HS-5 (cell line): ENCODE measurements at regions not wholly inside any gene's neighbourhood (a gene's known extent, or its start where the extent isn't known, plus 50 kb on each side); places are given as distances from the start of the nearest gene placed in this dataset.
A peak's percentile ranks its signal among the peaks of the same experiment; 100 is the strongest.
"Not testable (repeated sequence)": the region's sequence is repeated elsewhere in the genome, so short reads cannot be mapped to it uniquely, and the experiment has no call there.

ENCODE experiments used
- DNase-seq: peaks from one replicate; pipeline ENCODE4 v3.0.0-alpha.2; 2012; ENCODE audit warnings: low read depth

GRCh38 chr14:22386924-22387775 is 201.9 kb downstream of the DAD1 start:
- peak; percentile 52 for DNase-seq

DNA sequence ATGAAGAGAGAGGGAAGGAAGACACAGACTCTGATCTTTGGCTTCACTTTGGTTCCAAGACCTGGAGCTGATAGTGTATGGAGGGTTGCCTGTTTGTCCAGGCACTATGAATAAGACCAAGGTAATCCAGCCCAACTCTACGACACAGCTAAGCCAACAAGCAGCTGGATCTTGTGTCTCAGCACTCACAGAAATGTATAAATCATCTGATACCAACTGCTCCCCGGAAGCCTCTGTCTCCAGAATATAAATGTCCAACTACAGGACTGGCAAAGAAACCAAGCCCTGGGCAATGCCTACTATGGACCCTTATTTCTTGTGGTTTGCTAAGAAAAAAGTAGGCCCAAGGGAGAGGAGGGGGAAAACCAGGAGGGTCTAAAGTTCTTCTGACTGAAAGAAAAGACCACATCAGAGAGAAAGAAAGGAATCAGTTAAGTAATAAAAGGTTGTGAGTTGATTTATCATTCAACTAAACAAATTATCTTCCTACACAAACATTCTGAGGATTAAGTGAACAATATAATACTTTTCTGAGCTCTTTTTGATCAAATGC is 204.0 kb downstream of the DAD1 start:
- DNase-seq = no peak

- DNase-seq = no peak
These were observed 204.9 kb downstream of the DAD1 start for GRCh38 chr14:22384167-22384549.

- no peak for DNase-seq
These were observed 205.4 kb downstream of the DAD1 start for GRCh38 chr14:22383515-22384166.

- no peak for DNase-seq
These were observed 206.1 kb downstream of the DAD1 start for GRCh38 chr14:22382955-22383354.

DNA sequence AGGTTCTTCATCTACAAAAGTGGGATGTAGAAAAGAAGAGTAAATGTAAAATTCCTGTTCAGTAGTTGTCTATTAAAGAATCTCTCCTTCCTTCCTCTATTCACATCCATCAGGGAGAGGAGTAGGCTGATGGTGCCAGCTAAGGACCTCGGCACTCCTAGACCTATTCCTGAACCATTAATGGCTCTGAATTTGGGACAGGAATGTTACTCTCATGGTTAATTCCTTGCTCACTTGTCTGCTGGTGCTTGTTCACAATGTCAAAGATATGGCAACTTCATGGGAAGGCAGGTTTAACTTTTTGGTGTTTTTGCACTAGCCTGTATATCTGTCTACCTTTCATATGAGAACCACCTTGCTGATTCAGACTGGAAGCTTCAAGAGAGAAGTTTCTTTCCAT is 206.6 kb downstream of the DAD1 start:
- DNase-seq = no peak

- DNase-seq = no peak
These were observed 207.3 kb downstream of the DAD1 start for GRCh38 chr14:22381766-22382165.

DNA sequence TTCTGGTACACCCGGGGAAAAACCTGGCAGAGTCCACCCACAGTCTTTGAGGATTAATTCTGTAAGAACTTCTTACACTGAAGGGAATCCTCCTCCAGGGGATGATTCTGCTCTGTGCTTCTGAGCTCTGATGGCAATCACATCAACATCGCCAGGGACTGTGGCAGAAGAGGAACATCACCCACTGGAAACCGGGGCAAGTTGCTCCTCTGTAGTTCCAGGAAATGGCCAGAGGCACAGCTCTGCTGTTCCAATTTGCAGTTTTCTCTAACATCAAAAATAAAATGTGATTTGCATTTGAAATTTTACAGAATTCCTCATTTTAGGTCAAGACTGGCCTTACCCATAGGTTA is 207.6 kb downstream of the DAD1 start:
- no peak for DNase-seq

- no peak for DNase-seq
These were observed 208.2 kb downstream of the DAD1 start for GRCh38 chr14:22380571-22381407.

GRCh38 chr14:22379727-22380126 is 209.3 kb downstream of the DAD1 start:
- no peak for DNase-seq

- no peak for DNase-seq
These were observed 210.8 kb downstream of the DAD1 start for GRCh38 chr14:22378181-22378580.

DNA sequence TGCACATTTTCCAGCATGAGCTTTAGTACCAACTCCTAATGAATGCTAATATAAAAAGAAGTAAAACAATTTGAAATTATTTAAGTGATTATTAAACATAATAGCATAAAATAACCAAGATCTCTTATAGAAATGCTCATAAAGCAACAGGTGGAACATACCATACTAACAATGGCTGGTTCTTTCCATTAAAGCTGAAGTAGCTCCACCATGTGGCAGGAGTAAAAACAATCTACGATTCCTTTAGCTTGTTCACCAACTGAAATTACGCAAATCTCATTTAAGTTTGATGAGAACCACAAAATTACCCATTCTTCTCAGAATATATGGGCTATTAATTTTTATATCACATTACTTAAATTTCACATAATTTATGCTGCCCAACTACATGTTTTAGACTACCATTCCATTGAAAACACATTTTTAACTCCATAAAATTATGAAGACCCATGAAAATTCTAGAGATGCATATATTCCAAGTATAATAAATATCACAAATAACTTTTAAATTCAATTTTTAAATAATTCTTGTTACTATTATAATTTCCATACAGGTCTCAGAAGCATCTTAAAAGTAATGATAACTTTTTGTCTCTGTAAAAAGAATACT is 213.6 kb downstream of the DAD1 start:
- DNase-seq = no peak

DNA sequence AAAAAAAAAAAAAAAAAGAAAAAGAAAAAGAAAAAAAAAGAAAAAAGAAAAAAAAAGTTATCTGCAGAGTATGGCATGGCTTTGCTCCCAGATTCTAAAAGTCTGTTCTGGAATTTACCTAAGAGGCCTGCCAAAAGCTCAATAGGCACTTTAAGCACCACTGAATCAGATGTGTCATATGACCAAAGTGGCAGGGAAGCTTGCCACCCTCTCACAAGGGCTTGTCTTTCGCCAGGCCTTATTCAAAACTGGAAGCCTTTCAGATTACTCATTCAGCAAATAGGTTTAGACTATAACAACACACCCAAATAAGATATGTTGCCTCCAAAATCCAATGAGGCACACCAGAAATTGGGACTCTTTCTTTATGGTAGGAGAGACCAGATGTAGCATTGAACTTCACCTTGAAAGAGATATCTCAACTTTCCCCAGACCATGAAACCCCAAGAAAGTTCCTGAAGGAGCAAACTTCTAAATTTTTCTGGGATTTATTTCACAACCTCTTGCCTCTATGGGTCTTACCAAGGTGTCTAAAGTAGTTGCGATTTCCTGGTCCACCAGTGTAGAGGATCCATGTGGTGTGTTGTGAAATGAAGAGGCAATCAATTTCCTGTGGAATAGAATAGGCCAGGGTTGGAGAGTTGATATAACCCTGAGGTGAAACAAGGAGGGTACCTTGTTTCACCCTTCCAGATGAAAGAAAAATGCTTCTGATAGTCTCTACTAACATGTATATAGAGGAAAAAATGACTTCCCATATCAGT is 218.8 kb downstream of the DAD1 start:
- DNase-seq = peak; percentile 46

DNA sequence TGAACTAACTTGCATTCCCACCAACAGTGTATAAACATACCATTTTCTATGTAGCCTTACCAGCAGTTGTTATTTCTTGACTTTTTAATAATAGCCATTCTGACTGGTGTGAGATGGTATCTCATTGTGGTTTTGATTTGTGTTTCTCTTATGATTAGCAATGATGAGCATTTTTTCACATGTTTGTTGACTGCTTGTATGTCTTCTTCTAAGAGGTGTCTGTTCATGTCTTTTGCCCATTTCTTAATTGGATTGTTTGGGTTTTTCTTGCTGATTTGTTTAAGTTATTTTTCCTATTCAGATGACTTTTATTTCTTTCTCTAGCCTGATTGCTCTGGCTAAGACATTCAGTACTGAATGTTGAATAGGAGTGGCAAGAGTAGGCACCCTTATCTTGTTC is 230.3 kb downstream of the DAD1 start:
- no peak for DNase-seq

- not testable (repeated sequence) for DNase-seq
These were observed 239.7 kb downstream of the DAD1 start for GRCh38 chr14:22349281-22349680.

- no peak for DNase-seq
These were observed 244.4 kb downstream of the DAD1 start for GRCh38 chr14:22344673-22345072.

DNA sequence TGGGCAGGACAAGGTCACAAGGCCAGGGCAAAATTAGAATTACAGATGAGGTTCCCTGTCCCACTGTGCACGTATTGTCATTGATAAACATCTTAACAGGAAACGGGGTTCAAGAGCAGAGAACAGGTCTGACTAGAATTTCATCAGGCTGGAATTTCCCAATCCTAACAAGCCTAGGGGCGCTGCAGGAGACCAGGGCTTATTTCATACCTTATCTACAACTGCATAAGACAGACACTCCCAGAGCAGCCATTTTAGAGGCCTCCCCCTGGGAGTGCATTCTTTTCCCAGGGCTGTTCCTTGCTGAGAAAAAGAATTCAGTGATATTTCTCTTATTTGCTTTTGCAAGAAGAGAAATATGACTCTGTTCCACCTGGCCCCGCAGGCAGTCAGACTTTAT is 244.8 kb downstream of the DAD1 start:
- DNase-seq = not testable (repeated sequence)

GRCh38 chr14:22341049-22341448 is 248.0 kb downstream of the DAD1 start:
- no peak for DNase-seq

GRCh38 chr14:22338917-22339715 is 249.9 kb downstream of the DAD1 start:
- no peak for DNase-seq

DNA sequence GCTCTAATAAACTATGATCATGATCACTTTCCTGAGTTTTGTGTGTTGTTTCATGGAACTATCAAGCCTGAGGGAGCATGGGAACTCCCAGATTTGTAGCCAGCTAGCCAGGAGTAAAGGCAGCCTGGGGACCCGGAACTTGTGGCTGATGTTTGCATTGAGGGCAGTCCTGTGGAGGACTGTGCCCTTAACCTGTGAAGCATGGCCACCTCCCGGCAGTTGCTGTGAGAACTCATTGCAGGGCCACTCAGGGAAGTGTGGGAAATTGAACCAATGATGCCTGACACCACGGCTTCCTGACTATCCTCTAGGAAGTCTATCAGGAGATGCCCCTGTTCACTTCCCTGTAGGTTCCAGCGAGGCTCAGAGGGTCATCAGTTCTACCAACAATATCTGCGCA is 250.6 kb downstream of the DAD1 start:
- no peak for DNase-seq
